H9 (cell line): ENCODE measurements at regions not wholly inside any gene's neighbourhood (a gene's known extent, or its start where the extent isn't known, plus 50 kb on each side); places are given as distances from the start of the nearest gene placed in this dataset.

Experiments
- DNase-seq: peaks from one replicate; pipeline ENCODE4 v3.0.0-alpha.2; 2017
- H2AFZ ChIP-seq: one replicate; pipeline ENCODE4 v1.6.1; 2013; ENCODE audit warnings: mild to moderate bottlenecking, low read length, control low read depth, moderate library complexity
- H2AK5ac ChIP-seq: 2 replicates; pipeline ENCODE4 v1.6.1; 2013; ENCODE audit warnings: low read length, control low read depth, mixed read lengths; ENCODE audit not compliant: insufficient read length
- H2BK120ac ChIP-seq: one replicate; pipeline ENCODE4 v1.6.1; 2013; ENCODE audit warnings: low read depth, mild to moderate bottlenecking, low read length, control low read depth, inconsistent platforms; ENCODE audit not compliant: poor library complexity, severe bottlenecking
- H2BK12ac ChIP-seq: 2 replicates; pipeline ENCODE4 v1.6.1; 2013; ENCODE audit warnings: low read length, control low read depth, mixed read lengths, low read depth; ENCODE audit not compliant: insufficient read length
- H2BK15ac ChIP-seq: 2 replicates; pipeline ENCODE4 v1.6.1; 2013; ENCODE audit warnings: low read depth, low read length, control low read depth
- H2BK20ac ChIP-seq: one replicate; pipeline ENCODE4 v1.6.1; 2013; ENCODE audit warnings: low read depth, mild to moderate bottlenecking, low read length, control low read depth, inconsistent platforms; ENCODE audit not compliant: poor library complexity, severe bottlenecking
- H2BK5ac ChIP-seq: 2 replicates; pipeline ENCODE4 v1.6.1; 2013; ENCODE audit warnings: low read length, control low read depth, mixed read lengths; ENCODE audit not compliant: insufficient read length
- H3K14ac ChIP-seq: 2 replicates; pipeline ENCODE4 v1.6.1; 2013; ENCODE audit warnings: low read length, control low read depth; ENCODE audit not compliant: insufficient read depth
- H3K18ac ChIP-seq: 2 replicates; pipeline ENCODE4 v1.6.1; 2013; ENCODE audit warnings: low read depth, mild to moderate bottlenecking, mixed read lengths, low read length, control low read depth; ENCODE audit not compliant: insufficient read length
- H3K23ac ChIP-seq: 2 replicates; pipeline ENCODE4 v1.6.1; 2013; ENCODE audit warnings: low read length, control low read depth, mixed read lengths, low read depth; ENCODE audit not compliant: insufficient read length
- H3K23me2 ChIP-seq: 2 replicates; pipeline ENCODE4 v1.6.1; 2013; ENCODE audit warnings: low read depth, mild to moderate bottlenecking, mixed read lengths, low read length, control low read depth; ENCODE audit not compliant: insufficient read length, poor library complexity, severe bottlenecking
- H3K27ac ChIP-seq: 2 replicates; pipeline ENCODE4 v1.5.1; 2013; ENCODE audit warnings: low read length, control low read depth, mixed read lengths, low read depth; ENCODE audit not compliant: insufficient read length
- H3K27me3 ChIP-seq: 2 replicates; pipeline ENCODE4 v1.6.1; 2013; ENCODE audit warnings: low read length, control low read depth, inconsistent platforms; ENCODE audit not compliant: insufficient read depth
- H3K4ac ChIP-seq: 2 replicates; pipeline ENCODE4 v1.6.1; 2013; ENCODE audit warnings: low read depth, mild to moderate bottlenecking, control low read depth, inconsistent platforms, low read length, moderate library complexity
- H3K4me1 ChIP-seq: 2 replicates; pipeline ENCODE4 v1.6.1; 2013; ENCODE audit warnings: low read length, control low read depth, inconsistent platforms; ENCODE audit not compliant: insufficient read depth
- H3K4me2 ChIP-seq: 2 replicates; pipeline ENCODE4 v1.6.1; 2013; ENCODE audit warnings: low read length, control low read depth, mixed read lengths; ENCODE audit not compliant: insufficient read length, insufficient read depth
- H3K56ac ChIP-seq: 2 replicates; pipeline ENCODE4 v1.6.1; 2013; ENCODE audit warnings: low read depth, mild to moderate bottlenecking, mixed read lengths, low read length, control low read depth; ENCODE audit not compliant: insufficient read length
- H3K79me1 ChIP-seq: 2 replicates; pipeline ENCODE4 v1.6.1; 2013; ENCODE audit warnings: low read depth, mild to moderate bottlenecking, moderate library complexity, low read length, control low read depth, inconsistent platforms; ENCODE audit not compliant: insufficient read depth, poor library complexity, severe bottlenecking
- H3K79me2 ChIP-seq: 2 replicates; pipeline ENCODE4 v1.6.1; 2013; ENCODE audit warnings: low read length, control low read depth, inconsistent platforms; ENCODE audit not compliant: insufficient read depth
- H3K9ac ChIP-seq: 2 replicates; pipeline ENCODE4 v1.6.1; 2013; ENCODE audit warnings: low read length, control low read depth, mixed read lengths; ENCODE audit not compliant: insufficient read length; ENCODE audit errors: extremely low read depth
- H3K9me3 ChIP-seq: one replicate; pipeline ENCODE4 v1.6.1; 2013; ENCODE audit warnings: low read depth, low read length, inconsistent platforms; ENCODE audit not compliant: control insufficient read depth
- H3T11ph ChIP-seq: one replicate; pipeline ENCODE4 v1.6.1; 2013; ENCODE audit warnings: mild to moderate bottlenecking, low read length, control low read depth, inconsistent platforms
- H4K20me1 ChIP-seq: one replicate; pipeline ENCODE4 v1.6.1; 2013; ENCODE audit not compliant: control insufficient read depth, insufficient read length, insufficient read depth
- H4K5ac ChIP-seq: 2 replicates; pipeline ENCODE4 v1.6.1; 2013; ENCODE audit warnings: low read depth, mild to moderate bottlenecking, mixed read lengths, low read length, control low read depth; ENCODE audit not compliant: insufficient read length
- H4K8ac ChIP-seq: replicated peaks from 2 replicates; pipeline ENCODE4 v1.6.1; 2013; ENCODE audit warnings: low read length, control low read depth, mixed read lengths, low read depth; ENCODE audit not compliant: insufficient read length
- H4K91ac ChIP-seq: 2 replicates; pipeline ENCODE4 v1.6.1; 2013; ENCODE audit warnings: low read depth, mild to moderate bottlenecking, moderate library complexity, mixed read lengths, low read length, control low read depth; ENCODE audit not compliant: insufficient read length
- H3K27ac Mint-ChIP-seq, 3 experiments: 2 replicates in 2 of 3; 3 replicates in 1 of 3; pipeline ENCODE4 v1.8.0; 2020 to 2021; ENCODE audit warnings: mixed read lengths in 3 of 3, mild to moderate bottlenecking in 1 of 3, moderate library complexity in 1 of 3
- H3K27me3 Mint-ChIP-seq: 2 replicates; pipeline ENCODE4 v1.8.0; 2021; ENCODE audit warnings: low read depth, mild to moderate bottlenecking, moderate library complexity, mixed read lengths
- H3K36me3 Mint-ChIP-seq, 3 experiments: 2 replicates in 2 of 3; 3 replicates in 1 of 3; pipeline ENCODE4 v1.8.0; 2020 to 2021; ENCODE audit warnings: low read depth in 3 of 3, mixed read lengths in 3 of 3; ENCODE audit not compliant: insufficient read depth in 1 of 3
- H3K4me1 Mint-ChIP-seq, 2 experiments: 2 replicates each; pipeline ENCODE4 v1.8.0; 2020; ENCODE audit warnings: mixed read lengths in 2 of 2
- H3K4me3 Mint-ChIP-seq, 2 experiments: 2 replicates in 1 of 2; 3 replicates in 1 of 2; pipeline ENCODE4 v1.8.0; 2020 to 2021; ENCODE audit warnings: mild to moderate bottlenecking in 2 of 2, mixed read lengths in 2 of 2, moderate library complexity in 1 of 2
- H3K9me3 Mint-ChIP-seq, 2 experiments: 2 replicates in 1 of 2; 3 replicates in 1 of 2; pipeline ENCODE4 v1.8.0; 2020; ENCODE audit warnings: mild to moderate bottlenecking in 2 of 2, mixed read lengths in 2 of 2, moderate library complexity in 1 of 2
- WGBS: extraction: QIAGEN DNeasy Blood & Tissue Kit; methylation state at CpG from one replicate; pipeline ENCODE4 v1.1.7; 2013; ENCODE audit warnings: missing lambda C conversion rate, low lambda C conversion rate, mixed read lengths; ENCODE audit not compliant: insufficient read length; ENCODE audit errors: extremely low coverage; 5-methylcytosine and 5-hydroxymethylcytosine counted together
- TF ChIP-seq, protein P1 (sequence below): fragments of 200-600 bp; sonication (generic); conservative IDR thresholded peaks from 3 replicates; pipeline ENCODE4 v1.8.0; 2021; ENCODE audit warnings: antibody characterized with exemption, mild to moderate bottlenecking

DNA sequence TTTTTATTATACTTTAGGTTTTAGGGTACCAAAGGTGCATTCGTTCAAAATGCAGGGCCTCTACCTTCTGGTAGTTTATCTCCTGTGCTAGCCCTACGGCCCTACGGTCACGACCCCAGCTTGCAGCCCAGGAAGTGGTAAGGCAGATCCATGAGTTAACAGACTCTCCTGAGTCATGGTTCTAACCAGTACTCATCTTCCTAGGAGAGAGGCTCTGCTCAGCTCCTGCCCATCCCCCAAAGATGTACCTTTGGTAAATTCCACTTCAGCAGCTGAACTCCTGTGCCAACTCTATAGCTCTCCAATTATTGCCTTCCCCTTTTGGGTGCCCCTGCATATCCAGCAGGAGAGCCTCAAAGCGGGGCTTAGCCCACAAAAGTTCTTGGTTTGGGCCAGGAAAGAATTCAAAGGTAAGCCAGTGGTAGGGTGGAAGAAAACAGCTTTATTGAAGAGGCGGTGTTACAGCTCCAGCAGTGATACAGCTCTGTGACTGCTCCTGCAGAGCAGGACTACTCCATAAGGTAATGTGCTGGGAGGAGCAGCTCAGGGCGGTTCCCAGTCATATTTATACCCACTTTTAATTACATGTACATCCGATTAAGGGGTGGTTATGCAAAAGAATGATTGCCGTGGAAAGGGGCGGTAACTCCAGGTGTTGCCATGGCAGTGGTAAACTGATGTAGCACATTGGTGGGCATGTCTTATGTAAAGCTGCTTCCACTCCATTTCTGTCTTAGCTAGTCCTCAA is 241.4 kb downstream of the PMP22 start:
- H3K27ac Mint-ChIP-seq: peak overlapping the region in 1 of 3 experiments; percentile 85; a peak in 1 of 7 replicates
- WGBS: no CpG with 5 or more reads among the region's 10 CpGs

More for the DNA sequence above, 241.4 kb downstream of the PMP22 start:
- Histone ChIP-seq H3K27me3 (no peaks in the 10 kb centered on the region), H3K14ac (no peak overlapping the region), H2BK120ac (no peak overlapping the region), H3K4me2 (no peak overlapping the region), H3K4me1 (peaks cover 3% of the 10 kb centered on the region; the same call in 1 of the 2 replicates), H4K91ac (no peak overlapping the region), H4K20me1 (no peaks in the 10 kb centered on the region), H3K18ac (no peak overlapping the region), H2BK20ac (no peak overlapping the region), H3K27ac (no peak overlapping the region), H2AFZ (no peak overlapping the region), H3K9me3 (no peaks in the 10 kb centered on the region), H3K9ac (no peak overlapping the region), H3K56ac (no peak overlapping the region), H2BK5ac (no peak overlapping the region), H3T11ph (no peak overlapping the region), H4K5ac (no peak overlapping the region), H4K8ac (no peak overlapping the region), H3K79me2 (no peaks in the 10 kb centered on the region), H3K23ac (no peak overlapping the region), H2AK5ac (no peak overlapping the region), H2BK15ac (no peak overlapping the region), H3K79me1 (no peaks in the 10 kb centered on the region), H2BK12ac (no peak overlapping the region), H3K23me2 (no peaks in the 10 kb centered on the region), H3K4ac (no peak overlapping the region)
- DNase-seq: no peak
- Mint-ChIP-seq H3K9me3 (no peaks in the 10 kb centered on the region), H3K36me3 (no peaks in the 10 kb centered on the region), H3K4me1 (peaks cover 9% of the 10 kb centered on the region in 2 experiments), H3K4me3 (no peak overlapping the region), H3K27me3 (no peaks in the 10 kb centered on the region)
- TF ChIP-seq, protein P1, sequence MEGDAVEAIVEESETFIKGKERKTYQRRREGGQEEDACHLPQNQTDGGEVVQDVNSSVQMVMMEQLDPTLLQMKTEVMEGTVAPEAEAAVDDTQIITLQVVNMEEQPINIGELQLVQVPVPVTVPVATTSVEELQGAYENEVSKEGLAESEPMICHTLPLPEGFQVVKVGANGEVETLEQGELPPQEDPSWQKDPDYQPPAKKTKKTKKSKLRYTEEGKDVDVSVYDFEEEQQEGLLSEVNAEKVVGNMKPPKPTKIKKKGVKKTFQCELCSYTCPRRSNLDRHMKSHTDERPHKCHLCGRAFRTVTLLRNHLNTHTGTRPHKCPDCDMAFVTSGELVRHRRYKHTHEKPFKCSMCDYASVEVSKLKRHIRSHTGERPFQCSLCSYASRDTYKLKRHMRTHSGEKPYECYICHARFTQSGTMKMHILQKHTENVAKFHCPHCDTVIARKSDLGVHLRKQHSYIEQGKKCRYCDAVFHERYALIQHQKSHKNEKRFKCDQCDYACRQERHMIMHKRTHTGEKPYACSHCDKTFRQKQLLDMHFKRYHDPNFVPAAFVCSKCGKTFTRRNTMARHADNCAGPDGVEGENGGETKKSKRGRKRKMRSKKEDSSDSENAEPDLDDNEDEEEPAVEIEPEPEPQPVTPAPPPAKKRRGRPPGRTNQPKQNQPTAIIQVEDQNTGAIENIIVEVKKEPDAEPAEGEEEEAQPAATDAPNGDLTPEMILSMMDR: no peak
